A204.1 (cell line): ENCODE measurements at regions not wholly inside any gene's neighbourhood (a gene's known extent, or its start where the extent isn't known, plus 50 kb on each side); places are given as distances from the start of the nearest gene placed in this dataset.
"Not testable (repeated sequence)": the region's sequence is repeated elsewhere in the genome, so short reads cannot be mapped to it uniquely, and the experiment has no call there.

Experiments used
- FAIRE-seq: peaks from 2 replicates; lab custom pipeline; 2012; peaks lifted over from hg19 to GRCh38; lab: Jason Lieb, UNC

DNA sequence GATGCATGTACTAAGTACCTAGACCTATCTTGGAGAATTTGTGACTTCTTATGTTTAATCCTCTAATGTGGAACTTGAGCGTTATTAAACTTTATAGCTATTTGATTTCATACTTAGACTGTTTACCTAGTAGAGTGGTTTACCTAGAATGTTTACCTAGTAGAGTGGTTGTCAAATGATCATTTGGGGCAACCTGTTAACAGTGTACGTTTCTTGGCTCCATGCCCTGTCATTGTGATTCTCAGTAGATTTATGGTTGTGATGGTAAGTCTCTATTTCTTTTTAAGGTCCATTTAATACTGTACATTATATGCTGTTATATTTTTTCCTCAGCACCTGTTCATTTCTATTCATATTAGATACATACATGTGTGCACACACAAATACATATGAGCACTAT lies 233.0 kb upstream of the MAD2L1 start:
- no peak for FAIRE-seq

DNA sequence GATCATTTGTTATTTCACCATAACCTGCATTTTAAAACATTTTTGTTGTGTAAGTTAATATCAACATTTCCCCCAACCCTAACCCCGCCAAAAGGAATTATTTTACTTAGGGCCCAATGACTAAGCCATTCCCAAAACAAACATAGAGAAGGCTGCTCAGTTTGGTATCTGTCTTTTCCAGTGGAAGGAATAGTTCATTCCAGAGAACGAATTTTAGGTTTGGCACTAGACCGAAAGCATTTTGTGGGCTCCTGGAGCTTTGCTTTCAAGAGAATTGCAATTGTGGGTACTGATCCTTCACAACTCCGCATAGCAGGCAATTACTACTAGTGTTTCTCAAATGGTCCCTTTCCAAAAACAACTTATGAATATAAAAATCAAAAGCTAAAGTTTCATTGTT lies 226.7 kb upstream of the MAD2L1 start:
- no peak for FAIRE-seq

DNA sequence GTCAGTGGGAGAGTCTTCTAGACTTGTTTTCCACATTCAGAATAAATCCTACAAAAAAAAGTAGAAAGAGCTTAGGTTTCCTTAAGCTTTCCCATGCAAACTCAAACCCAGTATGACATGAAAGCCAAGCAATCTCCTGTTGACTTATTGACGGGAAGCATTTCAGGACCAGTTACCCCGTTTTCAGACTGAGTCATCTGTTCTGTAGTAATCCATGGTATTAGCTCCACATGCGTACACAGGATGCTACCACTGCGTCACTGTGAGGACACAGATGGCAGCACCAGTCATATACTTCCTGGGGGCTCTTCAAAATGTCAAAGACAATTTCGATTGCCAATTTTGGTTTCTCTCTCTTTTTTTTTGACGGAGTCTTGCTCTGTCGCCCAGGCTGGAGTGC lies 224.9 kb upstream of the MAD2L1 start:
- FAIRE-seq = no peak

DNA sequence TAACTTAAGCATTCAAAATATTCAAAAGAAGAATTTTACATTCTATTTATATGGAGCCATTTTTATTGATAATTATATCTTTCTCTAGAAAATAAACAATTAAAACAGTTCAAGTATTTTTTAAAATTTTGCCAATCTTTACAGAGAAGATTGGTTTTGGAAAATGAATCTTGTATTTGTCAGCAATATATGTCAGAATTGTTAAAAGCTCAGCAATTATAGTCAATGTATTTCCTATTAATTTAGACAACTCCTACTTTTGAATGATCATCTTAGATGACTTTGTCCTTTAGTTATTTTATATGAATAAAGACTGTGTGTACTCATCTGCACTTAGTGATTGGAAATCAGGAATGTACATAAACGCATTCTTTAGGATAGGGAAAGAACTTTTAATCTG lies 223.9 kb upstream of the MAD2L1 start:
- peak; percentile 73 for FAIRE-seq

DNA sequence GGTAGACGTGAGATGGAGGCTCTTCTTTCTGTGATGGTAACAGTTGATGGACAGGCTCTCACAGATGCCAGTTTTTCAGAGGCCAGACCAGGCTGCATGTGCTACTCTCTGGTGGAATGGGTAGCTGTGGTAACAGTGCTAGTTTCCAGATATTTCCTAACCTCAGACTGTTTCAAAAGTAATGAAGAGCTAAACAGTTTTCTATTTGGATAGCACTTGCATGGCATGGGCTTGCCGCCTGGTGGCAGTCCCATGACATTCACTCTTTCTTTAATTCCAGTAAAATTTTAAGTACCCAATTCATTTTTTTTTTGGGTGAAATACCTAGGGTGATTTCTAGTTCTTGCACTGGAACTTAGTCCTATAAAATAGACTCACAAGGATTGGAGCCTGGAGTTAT lies 220.2 kb upstream of the MAD2L1 start:
- no peak for FAIRE-seq

DNA sequence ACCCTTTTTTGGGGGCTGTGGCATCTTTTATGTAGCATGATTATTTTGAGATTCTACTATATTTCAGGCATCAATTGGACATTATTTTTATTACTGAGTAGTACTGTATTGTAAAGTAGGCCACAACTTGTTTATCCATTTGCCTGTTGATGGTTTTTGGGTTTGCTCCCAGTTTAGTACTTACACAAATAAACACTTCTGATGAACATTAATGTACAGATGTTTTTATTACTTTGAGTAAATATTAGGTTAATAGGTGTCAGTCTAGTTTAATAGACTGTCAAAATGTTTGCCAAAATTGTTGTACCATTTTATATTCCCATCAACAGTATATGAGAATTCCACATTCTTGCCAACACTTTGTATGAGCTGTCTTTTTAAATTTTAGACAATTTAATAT lies 214.9 kb upstream of the MAD2L1 start:
- FAIRE-seq = no peak

DNA sequence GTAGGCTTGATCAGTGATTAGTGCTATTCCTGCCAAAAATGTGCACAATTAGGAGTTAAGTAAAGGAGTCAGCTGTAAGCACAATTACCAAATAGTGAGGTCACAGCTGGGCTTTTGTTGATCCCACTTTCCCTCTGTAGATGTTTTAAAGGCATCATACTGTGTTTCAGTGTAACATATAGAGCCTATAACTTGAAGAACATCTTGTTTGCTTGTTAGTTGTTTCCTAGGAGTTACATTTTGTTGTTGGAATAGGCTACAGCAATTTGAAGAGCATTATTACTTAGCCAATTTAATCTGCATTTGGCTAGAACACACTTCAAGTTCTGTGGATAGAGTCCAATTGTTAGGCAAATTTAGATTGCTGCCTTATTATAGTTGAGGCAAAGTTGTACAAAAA lies 210.7 kb upstream of the MAD2L1 start:
- FAIRE-seq = no peak

DNA sequence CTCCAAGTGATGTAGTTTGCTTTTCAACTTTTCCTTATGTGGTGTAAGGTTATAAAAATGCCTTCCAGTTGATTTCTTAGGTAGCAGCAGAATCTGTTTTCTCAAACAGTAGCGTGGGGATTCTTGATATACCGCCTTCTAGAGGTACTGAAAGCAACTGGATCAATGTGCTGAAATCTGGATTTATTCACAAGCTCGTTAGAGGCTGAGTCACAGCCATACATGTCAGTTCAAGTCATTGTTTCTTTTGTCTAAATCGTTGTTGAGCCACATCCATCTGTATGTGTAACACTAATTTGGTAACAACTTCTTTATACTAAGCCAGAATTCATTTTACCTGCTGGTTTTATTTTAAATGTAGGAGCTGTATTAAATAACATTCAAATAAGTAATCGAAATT lies 200.0 kb upstream of the MAD2L1 start:
- FAIRE-seq = no peak

DNA sequence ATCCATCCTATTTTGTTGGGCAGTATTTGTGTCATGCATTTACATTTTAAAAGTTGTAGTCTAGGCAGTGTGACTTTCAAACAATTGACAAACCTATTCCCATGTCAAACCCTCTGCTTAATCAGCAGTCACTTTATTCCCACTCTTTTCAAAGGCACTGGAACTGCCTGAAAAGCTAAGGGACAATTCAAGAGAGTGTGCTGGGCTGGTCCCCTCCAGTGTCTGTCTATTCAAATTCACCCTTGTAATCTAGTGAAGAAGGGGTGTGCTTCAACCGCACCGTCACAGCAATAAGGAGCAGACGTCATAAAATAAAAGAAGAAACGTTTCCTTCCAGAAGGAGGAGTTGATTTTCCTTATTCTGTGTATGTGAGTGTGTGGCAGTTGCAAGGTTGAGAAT lies 197.0 kb upstream of the MAD2L1 start:
- no peak for FAIRE-seq

DNA sequence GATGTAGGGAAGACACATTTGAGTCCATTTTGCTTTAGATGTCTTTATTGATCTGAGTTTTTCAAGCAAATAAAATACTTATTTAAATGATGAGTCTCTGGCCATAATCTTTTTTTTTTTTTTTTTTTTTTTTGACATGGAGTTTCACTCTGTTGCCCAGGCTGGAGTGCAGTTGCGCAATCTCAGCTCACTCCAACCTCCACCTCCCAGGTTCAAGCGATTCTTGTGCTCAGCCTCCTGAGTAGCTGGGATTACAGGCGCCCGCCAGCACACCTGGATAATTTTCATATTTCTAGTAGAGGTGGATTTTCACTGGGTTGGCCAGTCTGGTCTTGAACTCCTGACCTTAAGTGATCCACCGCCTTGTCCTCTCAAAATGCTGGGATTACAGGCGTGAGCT lies 194.5 kb upstream of the MAD2L1 start:
- FAIRE-seq = no peak

DNA sequence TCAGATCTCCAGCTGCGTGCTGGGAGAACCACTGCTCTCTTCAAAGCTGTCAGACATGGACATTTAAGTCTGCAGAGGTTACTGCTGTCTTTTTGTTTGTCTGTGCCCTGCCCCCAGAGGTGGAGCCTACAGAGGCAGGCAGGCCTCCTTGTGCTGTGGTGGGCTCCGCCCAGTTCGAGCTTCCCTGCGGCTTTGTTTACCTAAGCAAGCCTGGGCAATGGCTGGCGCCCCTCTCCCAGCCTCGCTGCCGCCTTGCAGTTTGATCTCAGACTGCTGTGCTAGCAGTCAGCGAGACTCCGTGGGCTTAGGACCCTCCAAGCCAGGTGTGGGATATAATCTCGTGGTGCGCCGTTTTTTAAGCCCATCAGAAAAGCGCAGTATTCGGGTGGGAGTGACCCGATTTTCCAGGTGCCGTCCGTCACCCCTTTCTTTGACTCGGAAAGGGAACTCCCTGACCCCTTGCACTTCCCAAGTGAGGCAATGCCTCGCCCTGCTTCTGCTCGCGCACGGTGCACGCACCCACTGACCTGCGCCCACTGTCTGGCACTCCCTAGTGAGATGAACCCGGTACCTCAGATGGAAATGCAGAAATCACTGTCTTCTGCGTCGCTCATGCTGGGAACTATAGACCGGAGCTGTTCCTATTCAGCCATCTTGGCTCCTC lies 189.6 kb upstream of the MAD2L1 start:
- not testable (repeated sequence) for FAIRE-seq

DNA sequence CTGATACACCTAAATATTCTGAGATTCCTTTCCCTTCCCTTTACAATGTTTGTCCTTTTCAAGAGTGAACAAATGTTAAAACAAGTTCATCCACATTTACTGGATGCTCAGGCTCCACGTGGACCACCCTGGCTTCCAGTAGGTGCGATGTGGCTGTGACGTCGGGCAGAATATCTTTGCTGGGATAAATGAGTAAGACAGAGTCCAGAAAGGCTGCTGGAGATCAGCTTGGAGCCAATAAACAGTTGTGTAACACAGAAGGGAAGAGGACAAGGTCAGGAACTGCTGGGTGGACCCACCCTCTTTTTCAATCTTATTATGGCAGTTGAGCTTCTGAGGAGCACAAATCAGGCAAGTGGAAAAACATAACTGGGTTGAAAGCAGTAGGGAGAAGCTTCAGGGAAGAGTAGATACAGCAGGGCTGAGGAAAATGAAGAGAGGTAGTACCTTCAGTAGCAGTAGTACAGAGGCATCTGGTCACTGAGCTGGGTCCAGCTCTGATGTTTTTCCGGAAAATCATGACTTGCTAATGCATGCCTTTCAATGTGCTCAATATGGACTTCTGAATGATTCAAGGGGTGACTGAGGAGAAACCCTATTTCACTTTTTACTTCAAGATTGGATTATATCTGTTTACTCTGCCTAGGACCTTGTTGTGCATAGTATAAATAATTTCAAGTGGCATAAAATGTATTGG lies 171.8 kb upstream of the MAD2L1 start:
- no peak for FAIRE-seq

DNA sequence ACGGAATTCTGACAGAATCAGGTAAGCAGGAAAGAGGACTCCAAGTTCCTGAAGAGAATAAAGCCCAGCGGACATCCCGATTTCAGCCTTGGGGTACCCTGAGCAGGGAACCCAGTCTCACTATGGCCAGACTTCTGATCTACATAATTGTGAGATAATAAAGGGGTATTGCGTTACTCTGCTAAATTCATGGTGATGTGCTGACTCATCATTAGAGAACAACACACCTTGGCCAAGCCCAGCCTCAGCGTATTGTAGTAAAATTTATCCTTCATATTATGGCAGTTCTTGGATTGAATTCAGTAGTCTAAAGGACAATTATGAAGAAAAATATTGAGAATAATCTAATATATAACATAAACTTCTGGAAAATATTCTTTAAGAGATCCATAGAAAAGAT lies 170.2 kb upstream of the MAD2L1 start:
- no peak for FAIRE-seq

DNA sequence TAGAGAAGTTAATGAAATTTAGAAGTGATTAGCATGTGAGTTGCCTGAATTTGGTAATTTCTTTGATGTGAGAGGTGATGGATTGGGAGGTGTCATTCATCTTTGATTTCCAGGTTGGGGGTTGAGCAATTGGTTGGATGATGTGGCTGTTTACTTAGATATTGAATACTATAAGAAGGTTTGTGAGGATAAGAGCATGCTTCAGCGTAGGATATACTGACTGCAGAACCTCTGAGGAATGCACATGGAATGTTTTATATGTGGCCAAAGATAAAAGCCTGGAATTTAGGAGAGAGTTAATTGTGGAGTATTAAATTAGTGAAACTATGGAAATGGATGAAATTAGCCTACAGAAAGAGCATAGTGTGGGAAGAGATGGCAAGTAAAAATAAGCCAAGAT lies 165.4 kb upstream of the MAD2L1 start:
- FAIRE-seq = no peak

DNA sequence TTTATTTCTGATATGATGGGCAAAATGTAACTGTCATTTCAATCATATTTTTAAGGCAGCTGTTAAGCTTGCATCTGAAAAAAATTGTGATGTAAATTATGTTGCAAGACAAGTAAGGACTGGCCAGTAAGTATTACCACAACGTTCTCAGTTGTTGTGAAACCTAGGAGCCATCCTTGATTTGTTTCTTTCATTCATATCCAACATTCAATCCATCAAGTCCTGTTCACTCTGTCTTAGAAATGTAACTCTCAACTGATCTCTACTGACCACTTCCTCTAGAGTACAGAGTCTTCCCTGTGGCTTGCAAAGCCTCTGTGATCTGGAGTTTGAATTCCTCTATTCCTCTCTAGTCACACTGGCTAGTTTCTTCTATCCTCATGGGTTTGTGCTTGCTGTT lies 161.4 kb upstream of the MAD2L1 start:
- FAIRE-seq = no peak

DNA sequence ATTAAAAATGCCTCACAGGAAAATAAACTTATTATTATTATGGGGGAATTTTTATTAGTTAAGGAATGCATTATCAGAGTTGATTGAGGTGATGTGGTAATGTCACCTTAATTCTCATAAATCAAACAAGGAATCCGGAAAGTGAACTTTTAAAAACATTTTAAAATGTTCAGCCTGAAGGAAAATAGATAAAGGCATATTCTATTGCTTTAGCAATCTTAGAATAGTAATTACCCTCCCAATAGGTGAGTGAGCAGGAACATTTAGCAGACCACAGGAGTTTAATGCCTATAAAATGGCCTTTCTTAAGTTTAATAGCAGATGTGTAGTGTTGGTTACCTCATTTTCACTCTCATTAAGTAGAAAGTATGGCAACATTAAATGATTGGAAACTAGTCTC lies 160.9 kb upstream of the MAD2L1 start:
- no peak for FAIRE-seq

DNA sequence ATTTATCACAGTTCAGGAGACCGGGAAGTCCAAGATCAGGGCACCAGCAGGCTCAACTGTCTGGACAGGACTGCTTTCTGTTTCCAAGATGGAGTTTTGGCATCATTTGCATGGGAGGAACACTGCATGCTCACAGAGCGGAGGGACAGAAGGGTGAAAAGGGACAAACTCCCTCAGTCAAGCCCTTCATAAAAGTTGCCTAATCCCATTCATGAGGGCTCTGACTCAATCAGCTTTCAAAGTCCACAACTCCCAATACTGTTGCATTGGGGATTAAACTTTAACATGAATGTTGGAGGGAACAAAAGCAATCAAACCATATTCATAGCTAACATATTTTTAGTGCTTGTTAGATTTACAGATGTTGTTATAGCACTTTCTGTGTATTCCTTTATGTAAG lies 158.9 kb upstream of the MAD2L1 start:
- no peak for FAIRE-seq

DNA sequence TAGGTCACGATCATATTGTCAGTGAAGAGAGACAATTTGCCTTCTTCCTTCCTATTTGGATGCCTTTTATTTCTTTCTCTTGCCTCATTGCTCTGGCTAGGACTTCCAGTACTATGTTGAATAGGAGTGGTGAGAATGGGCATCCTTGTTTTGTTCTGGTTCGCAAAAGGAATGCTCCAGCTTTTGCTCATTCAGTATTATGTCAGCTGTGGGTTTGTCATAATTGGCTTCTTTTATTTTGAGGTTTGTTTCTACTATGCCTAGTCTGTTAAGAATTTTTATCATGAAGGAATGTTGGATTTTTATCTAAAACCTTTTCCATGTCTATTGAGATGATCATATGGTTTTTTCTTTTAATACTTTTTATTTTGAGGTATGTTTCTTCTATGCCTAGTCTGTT lies 152.3 kb upstream of the MAD2L1 start:
- FAIRE-seq = no peak

DNA sequence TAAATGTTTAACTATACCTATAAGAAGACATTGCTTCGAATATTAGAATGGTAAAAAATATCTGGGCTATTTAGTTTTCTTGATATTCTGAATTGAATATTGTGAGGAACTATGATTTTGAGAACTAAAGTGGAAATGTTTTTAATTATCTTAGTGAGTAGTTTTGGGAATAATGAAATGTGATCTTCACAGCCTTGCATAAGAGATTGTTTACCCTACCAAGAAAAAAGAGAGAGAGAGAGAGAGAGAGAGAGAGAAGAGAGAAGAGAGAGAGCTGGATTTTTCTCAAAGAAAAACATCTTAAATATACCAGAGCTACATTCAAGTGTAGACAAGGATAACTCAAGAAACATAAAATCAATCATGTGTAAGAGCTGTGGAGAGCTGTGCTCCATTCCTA lies 148.7 kb upstream of the MAD2L1 start:
- FAIRE-seq = no peak

DNA sequence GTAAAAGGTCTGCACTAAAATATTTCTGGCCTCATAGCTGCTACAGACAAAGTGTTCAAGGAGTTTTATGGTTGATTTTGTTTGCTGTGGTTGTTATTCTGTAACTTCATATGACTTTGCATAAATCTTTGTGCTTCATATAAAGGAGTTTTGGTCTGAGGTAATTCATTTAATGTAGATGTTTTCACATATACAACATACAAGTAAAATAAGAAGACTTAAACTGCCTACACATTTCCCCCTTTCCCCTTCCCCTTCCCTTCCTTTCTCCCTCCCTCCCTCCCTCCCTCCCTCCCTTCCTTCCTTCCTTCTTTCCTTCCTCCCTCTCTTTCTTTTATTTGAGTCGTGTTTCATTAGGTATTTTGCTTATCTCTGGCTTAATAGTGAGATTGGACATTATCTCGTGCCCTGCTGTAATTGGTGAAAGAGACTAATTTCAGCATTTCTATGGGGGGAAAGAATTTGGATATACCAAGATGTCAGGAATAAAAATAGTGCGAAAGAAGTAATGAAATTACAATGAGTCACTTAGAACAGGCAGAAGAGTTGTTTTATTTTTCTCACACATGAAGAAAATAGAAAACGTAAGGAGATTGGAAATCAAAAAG lies 144.9 kb upstream of the MAD2L1 start:
- FAIRE-seq = no peak

DNA sequence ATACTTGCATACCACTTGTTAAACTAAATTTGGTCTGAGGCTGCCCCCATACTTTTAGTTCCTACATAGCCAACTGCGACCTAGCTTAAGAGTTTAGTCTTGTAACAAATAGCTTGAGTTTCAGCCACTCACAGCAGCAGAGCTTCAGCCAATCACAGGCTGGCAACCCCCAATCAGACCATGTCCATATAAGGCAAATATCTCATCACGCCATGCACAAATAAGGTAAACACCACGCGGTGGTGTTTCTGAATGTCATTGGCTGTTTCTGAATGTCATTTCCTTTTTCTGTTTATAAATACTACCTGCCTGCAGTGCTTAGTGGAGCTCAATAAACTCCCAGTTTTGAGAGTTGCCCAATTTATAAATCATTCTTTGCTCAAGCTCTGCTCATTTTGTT lies 143.1 kb upstream of the MAD2L1 start:
- no peak for FAIRE-seq

DNA sequence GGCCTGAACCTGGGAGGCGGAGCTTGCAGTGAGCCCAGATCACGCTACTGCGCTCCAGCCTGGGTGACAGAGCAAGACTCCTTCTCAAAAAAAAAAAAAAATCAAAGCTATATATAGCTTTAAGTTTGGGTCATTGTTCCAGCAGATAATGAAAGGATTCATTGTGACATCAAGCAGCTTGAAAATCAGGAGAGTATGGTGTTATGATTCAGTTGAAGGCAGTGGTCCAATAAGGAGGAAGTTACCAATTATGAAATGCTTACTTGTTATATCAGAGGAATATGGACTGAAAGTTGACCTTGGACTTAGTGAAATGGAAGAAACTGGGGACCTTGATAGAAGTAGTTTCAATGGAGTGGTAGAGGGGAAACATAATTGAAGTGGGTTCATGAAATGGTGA lies 140.4 kb upstream of the MAD2L1 start:
- FAIRE-seq = no peak

DNA sequence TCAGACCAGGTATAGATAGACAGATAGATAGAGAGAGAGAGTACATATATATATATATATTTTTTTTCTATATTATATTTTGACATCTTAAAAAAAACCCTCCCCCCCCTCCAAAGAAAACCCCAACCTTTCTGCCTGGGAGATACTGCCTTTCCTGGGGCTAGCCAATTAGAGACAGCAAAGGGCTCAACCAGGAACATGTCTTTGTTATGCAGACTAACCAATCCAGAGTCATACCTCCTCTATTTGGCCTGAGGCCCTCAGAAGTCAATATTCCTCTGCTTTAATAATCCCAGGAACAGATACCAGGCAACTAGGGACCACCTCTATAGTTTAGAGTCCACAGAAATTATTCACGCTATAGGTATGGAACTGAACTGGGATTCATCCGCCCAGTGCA lies 135.6 kb upstream of the MAD2L1 start:
- no peak for FAIRE-seq

DNA sequence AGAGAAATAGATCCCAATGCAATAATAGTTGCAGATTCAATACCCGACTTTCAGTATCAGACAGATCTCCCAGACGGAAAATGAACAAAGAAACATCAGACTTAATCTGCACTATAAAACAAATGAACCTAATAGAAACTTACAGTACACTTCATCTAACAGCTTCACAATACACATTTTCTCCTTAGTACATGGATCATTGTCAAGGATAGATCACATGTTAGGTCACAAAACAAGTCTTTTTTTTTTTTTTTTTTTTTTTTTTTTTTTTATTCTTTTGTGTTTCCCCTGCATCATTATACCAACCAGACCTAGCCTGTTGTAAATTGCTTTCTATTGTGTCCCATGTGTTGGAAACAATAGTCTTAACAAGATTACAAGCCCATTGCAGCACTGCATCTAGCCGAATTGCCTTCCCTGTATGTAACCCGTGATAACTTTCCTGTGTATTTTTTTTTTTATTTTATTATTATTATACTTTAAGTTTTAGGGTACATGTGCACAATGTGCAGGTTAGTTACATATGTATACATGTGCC lies 134.0 kb upstream of the MAD2L1 start:
- FAIRE-seq = not testable (repeated sequence)
